Suppressor macrophage treated with lipopolysaccharide for 4 hours (primary cell): ENCODE measurements at regions not wholly inside any gene's neighbourhood (a gene's known extent, or its start where the extent isn't known, plus 50 kb on each side); places are given as distances from the start of the nearest gene placed in this dataset.
A peak's percentile ranks its signal among the peaks of the same experiment; 100 is the strongest.
"Not testable (repeated sequence)": the region's sequence is repeated elsewhere in the genome, so short reads cannot be mapped to it uniquely, and the experiment has no call there.

ENCODE experiments used
- DNase-seq: peaks from one replicate; pipeline ENCODE4 v3.0.0-alpha.2; 2020

DNA sequence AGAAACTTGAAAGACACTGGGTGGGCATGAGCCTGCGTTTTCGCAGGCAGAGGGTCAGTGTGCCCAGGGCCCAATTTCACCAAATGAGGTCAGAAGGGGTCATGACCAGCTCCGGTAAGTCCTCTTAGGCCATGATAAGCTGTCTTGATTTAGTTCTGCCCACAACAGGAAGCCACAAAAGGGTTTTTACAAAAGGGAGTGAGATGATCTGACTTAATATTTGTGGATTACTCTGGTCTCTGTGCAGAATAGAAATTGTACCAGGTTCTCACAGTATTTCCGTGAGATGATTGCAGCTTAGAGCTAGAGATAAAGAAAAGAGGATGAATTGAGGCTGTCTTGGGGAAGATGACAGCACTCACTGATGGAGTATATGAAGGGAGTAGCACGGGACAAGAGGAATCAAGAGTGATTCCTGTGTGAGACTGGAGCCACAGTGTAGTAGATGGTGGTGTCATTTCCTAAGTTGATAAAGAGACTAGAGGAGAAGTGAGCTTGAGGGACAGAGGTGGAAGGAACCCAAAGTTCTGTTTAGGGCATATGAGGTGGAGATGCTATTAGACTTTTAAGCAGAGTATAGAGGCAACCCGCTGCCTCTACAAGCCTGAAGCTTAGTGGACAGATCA lies 288.3 kb upstream of the AMIGO2 start:
- DNase-seq = no peak

DNA sequence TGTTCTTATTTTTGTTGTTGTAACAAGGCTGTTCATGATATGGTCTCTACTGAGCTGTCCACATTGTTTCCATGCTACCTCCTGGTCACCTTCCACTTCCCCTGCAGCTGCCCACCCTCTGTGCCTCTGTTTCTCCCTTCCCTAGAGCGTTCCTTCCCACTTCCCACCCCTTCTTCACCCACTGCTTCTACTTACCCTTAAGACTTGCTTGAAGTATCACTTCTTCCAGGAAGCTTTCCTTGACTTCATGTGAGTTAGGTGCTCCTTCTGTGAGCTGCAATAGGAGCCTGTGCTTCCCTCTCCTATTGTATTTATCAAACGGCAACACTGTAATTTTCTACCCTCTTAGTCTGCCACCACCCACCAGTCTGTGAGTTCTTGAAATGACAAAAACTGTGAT lies 286.8 kb upstream of the AMIGO2 start:
- DNase-seq = no peak

DNA sequence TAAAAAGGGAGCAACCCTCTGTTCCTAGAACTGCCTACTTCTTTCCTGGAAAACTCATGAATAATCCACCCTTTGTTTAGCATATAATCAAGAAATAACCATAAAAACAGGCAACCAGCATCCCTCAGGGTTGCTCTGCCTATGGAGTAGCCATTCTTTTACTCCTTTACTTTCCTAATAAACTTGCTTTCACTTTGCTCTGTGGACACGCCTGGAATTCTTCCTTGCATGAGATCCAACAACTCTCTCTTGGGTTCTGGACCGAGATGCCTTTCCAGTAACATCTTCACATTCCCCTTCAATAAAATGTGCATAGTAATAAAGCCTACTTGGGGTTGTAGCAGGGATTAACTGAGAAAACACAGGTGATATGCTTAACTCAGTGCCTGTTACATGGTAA lies 286.4 kb upstream of the AMIGO2 start:
- no peak for DNase-seq

DNA sequence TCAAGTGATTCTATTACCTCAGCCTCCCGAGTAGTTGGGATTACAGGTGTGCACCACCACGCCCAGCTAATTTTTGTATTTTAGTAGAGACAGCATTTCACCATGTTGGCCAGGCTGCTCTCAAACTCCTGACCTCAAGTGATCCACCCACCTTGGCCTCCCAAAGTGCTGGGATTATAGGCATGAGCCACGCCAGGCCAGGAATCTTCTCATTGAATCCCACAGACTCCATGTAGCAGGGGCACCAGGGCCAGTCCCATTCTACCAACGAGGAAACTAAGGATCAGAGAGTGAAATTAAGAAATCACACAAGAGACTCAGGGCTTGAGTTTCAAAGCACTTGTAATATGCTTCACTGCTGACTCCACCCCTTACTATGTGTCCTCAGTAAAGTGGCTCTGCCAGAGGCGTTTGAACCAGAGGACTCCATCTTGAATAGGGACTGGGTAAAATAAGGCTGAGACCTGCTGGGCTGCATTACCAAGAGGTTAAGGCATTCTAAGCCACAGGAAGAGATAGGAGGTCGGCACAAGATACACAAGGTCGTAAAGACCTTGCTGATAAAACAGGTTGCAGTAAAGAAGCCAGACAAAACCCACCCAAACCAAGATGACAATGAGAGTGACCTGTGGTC lies 285.8 kb upstream of the AMIGO2 start:
- DNase-seq = not testable (repeated sequence)

DNA sequence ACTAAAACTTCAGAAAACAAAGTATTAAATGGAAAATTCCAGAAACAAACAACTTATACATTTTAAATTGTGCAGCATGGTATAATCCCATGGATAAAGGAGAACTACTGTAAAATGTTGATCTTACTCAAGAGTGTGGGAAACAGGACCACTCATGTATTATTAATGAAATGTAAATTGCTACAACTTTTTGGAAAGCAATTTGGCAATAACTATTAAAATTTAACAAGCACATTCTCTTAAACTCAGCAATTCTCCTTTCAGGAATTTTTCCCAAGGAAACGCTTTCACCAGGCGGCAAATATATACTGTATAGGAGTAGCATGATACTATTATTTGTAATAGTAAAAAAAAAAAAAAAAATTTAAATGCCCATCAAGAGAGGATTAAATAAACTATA lies 284.5 kb upstream of the AMIGO2 start:
- no peak for DNase-seq

DNA sequence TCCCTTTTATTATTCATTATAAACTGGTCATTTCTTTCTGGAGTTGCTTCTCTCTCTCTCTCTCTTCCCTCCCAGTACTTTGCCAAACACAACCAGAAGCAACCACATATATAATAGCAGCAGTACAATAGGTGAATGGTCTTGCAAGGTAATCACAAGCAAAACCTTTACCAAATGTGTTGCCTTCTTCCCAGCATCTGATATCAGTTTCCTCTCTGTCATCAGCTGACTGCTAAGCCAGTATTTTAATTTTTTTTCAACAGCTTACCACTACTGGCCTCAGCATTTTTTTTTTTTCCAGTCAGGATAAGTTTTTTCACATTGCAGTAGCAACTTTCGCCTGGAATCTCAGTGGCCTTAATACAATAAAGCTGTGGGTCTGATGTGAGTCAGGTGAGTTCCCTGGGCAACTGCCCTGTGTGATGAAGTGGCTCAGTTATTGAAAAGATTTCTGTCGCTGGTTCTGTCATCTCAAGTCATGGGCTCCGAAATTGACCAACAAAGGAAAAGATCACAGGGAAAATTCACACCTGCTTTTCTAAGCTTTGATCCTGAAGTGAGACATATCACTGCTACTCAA lies 282.5 kb upstream of the AMIGO2 start:
- DNase-seq = no peak

DNA sequence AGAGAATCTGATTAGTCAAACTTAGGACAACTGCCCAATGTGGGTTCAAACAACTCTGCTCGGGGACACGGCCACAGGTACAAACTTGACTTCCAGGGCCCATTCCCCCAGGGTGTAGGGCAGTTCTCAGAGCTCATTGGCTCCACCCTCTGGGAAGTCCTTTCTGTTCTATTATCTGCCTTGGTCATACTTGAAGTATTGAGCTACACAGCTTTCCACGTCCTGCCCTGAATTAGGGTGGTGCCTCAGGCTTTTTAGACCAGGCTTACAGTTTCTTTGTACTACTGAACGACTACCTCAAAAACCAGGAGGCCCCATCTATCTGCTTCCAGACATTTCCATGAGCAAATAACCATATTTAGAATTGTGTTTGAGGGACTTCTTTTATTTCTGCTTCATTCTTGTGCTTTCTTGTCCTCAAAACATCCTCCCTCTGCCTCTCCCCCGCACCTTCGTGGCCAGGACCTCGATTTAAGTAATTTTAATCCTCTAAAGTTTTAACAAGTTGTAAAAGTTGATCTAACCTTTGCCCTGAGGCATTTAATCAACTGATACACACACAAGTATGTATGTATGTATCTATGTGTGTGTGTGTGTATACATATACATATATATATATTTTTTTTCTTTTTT lies 281.7 kb upstream of the AMIGO2 start:
- DNase-seq = peak; percentile 32

DNA sequence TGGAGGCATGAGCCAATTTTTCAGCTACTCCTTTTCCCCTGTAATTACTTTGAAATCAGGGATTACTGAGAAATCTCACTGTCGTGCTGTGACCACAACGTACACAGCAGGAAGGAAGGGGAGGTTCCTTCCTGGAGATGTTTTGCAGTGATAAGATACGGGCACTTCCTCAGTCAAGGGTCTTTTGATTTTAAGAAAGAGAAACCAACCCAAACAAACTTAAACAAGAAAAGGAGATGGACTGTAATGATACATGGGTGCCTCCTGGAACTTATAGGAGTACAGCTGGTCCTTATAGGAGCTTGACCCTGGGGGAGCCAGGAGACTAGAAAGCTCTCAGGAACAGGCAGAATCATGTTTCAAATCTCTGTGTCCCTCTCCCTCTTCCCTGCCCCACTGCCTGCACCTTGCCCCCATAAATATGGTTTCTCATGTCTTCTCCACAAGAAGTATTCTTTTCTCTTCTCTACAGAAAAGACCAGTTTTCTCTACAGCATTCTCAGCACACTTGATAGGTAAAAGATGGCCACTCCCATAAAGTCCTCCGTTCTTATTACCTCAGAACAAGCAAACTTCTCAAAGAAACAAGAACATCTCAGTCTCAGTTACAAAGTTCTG lies 281.1 kb upstream of the AMIGO2 start:
- DNase-seq = peak; percentile 38

DNA sequence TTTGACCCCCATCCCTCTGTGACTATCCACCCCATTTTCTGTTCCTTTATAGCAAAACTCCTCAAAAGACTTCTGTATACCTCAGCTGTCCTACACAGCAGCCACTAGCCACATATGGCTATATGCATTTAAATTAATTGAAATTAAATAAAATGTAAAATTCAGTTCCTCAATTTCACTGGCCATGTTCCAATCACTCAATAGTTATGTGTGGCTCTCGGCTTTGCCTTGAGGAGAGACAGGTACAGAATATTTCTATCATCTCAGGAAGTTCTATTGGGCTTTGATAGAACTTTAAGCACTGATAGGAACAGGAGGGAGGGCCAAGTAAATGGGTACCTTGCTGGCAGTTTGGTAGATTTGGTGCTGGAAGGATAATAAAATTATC lies 280.3 kb upstream of the AMIGO2 start:
- DNase-seq = no peak

DNA sequence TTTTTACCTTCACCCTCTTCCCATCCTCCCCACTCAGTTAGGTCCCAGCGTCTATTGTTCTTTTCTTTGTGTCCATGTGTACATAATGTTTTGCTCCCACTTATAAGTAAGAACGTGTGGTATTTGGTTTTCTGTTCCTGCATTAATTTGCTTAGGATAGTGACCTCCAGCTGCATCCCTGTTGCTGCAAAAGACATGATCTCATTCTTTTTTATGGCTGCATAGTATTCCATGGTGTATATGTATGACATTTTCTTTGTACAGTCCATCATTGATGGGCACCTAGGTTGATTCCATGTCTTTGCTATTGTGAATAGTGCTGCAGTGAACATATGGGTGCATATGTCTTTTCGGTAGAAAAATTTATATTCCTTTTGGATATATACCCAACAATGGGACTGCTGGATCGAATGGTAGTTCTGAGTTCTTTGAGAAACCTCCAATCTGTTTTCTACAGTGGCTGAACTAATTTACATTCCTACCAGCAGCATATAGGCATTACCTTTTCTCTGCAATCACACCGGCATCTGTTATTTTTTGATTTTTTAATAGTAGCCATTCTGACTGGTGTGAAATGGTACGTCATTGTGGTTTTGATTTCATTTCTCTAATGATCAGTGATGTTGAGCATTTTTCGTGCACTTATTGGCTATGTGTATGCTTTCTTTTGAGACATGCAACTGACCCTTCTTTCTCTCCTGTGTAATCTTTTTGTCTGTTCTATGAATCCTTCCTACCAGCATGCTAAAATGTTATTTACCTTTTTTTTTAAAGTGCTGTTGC lies 279.7 kb upstream of the AMIGO2 start:
- DNase-seq = no peak

DNA sequence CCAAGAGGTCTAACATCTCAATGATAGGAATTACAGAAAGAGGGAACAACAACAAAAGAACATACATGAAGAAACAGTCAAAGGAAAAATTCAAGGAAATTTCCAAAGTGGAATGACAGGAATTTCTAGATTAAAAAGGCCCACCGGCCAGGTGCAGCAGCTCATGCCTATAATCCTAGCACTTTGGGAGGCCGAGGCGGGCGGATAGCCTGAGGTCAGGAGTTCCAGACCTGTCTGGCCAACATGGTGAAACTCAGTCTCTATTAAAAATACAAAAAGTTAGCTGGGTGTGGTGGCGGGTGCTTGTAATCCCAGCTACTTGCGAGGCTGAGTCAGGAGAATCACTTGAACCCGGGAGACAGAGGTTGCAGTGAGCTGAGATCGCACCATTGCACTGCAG lies 277.2 kb upstream of the AMIGO2 start:
- not testable (repeated sequence) for DNase-seq

DNA sequence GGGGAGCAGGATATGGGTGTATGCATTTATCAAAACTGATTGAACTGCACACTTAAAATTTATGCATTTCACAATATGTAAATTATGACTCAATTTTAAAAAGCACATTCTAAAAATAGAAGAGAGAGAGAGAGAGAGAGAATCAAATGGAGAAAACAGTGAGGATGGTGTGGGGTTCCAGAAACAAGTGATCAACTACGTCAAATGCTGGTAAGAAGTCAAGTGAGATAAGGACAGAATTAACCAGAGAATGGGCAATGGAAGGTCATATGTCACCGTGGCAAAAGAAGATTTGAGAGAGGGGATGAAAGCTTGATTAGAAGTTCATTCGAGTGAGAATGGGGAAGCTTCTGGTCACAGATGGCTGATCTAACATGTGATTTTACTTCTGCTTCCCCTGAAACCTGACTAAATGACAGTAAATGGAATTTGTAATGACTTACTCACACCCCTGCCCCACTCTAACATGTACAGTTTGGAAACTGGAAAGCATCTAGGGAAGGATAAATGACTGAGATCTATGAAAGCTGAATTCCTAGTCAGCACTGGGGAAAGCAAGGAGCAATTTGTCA lies 276.5 kb upstream of the AMIGO2 start:
- peak; percentile 93 for DNase-seq

DNA sequence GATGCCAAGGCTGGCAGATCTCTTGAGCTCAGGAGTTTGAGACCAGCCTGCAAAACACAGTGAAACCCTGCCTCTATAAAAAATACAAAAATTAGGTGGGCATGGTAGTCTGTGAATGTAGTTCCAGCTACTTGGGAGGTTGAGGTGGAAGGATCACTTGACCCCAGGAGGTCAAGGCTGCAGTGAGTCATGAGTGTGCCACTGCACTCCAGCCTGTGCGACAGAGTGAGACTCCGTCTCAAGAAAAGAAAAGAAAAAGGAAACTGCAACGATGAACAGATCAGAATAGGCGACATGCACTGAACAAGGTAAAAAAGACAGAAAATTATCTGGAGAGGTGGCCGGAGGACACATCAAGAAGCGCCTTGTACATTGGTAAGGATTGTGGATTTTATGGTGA lies 273.7 kb upstream of the AMIGO2 start:
- DNase-seq = no peak

DNA sequence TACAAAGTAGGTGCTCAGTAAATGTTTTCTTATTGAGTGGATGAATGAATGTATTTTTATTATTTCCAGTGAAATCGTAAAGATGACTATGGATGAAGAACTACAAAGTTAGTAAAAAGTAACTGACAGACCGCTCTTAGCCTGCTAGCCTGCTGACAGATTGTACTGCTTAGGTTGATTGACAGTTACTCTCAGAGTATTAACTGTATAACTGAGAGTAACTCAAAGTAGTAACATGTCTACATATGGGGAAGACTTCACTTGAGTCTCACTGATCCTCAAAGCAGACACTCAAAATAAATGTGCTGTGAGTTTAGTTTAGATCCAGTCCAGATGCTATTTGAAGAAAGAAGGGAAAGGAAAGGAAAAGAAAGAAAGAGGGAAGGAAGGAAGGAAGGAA lies 272.3 kb upstream of the AMIGO2 start:
- no peak for DNase-seq

DNA sequence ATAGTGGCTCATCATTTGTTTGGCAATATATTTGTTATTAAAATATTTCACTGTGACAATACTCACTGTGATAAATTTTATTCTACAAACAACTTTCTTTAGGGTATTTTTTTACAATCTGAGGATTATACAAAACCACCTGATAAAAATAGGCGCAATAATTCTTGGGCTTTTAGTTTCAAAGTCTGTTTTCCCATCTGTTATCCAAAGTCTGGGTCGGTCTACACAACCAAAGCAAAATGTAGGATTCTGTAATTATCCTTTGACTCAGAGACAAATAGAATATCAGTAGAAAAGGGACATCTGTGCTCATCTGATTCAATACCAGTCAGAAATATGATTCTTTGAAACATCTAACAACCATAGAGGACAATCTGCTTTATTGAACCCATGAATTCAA lies 271.8 kb upstream of the AMIGO2 start:
- DNase-seq = no peak

DNA sequence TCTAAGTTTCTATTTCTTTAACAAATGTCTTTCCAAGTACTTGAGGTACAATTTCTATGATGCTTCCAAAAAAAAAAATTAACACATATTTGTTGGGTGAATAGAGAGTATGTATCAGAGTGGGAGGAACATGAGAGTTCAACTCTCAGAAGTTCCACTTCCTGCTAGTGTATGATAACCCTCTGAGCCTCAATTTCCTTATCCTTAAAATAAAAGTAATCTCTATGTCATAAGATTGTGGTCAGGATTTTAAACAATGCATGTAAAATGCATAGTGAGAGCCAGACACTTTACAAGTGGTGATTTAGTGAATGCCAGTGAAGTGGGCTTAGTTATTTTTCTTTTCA lies 270.3 kb upstream of the AMIGO2 start:
- peak; percentile 49 for DNase-seq

DNA sequence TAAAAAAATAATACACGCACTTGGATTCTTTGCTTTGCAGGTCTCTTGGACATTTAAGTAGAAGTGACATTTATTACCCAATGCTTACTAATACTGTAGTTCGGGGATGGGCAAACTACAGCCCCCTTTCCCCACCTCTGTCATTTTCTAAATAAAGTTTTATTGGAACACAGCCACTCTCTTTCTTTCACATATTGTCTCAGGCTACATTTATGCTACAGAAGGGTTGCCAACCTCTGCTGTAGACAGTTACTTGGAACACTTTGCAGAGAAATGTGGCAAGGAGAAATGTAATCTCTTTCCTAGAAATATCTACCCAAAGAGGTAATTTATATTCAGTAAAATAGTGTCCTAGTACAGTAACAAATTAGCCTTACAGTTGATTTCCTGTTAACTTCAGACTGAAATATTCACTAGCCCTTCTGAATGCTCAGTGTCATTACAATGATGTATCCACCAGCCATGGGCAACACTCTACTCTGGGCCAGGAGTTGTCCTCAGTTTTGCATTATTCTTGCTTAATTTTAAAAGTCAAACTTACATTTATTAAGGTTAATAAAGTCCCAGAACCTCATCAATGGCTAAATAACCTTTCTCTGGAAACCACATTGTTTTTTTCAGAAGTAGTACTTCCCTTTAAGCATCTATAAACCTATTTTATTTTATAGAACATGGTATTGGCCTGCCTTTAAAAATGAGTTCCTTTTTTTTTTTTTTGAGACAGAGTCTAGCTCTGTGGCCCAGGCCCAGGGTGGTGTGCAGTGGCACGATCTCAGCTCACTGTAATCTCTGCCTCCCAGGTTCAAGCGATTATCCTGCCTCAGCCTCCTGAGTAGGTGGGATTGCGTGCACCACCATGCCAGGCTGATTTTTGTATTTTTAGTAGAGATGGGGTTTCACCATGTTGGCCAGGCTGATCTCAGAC lies 269.6 kb upstream of the AMIGO2 start:
- DNase-seq = no peak

DNA sequence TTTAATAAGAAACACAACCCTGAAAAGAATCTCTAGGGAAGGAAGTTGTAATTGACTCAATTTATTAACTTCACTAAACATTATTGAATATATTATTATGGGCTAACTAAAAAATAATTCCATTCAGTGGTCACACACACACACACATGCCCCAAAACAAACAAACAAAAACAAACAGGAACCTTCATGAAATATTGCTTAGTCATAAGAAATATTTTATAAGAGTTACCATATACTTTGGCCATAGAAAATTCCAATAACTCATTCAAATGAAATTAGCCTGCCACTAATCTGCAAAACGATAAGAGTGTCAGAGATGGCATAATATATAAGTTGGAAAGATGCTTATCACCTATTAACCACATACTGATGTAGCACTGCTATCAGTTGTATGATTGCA lies 268.4 kb upstream of the AMIGO2 start:
- no peak for DNase-seq

DNA sequence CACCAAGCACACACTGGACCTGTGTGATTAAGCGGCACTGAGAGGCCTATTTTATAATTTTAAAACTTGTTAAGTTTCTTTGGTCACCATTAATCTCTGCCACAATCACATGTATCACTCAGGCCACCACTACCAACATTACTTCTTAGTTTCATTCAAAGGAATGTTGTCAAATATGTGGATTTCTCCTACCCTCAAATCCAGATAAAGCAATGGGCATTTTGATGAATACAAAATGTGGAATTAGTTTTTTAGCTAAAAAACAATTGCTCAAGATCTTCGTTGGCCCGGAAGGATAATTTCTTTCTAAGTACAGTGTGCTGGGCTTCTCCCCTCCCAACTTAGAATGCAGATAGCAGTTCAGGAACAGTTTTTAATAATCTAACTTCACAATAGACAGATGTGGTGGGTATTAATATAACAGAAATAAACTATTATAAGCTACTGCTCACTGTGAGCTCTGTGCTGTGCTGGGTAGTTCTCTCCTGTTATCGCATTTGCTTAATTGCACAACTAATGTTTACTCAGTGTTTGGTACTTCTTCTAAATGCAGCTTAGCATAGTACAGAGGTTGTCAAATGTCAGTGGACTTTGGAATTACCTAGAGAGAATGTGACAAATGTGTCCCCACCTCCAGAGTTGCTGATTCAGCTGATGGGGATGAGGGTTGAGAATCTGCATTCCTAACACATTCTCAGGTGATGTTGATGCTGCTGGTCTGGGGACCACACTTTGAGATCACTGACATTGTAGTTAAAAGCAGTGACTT lies 266.7 kb upstream of the AMIGO2 start:
- DNase-seq = no peak

DNA sequence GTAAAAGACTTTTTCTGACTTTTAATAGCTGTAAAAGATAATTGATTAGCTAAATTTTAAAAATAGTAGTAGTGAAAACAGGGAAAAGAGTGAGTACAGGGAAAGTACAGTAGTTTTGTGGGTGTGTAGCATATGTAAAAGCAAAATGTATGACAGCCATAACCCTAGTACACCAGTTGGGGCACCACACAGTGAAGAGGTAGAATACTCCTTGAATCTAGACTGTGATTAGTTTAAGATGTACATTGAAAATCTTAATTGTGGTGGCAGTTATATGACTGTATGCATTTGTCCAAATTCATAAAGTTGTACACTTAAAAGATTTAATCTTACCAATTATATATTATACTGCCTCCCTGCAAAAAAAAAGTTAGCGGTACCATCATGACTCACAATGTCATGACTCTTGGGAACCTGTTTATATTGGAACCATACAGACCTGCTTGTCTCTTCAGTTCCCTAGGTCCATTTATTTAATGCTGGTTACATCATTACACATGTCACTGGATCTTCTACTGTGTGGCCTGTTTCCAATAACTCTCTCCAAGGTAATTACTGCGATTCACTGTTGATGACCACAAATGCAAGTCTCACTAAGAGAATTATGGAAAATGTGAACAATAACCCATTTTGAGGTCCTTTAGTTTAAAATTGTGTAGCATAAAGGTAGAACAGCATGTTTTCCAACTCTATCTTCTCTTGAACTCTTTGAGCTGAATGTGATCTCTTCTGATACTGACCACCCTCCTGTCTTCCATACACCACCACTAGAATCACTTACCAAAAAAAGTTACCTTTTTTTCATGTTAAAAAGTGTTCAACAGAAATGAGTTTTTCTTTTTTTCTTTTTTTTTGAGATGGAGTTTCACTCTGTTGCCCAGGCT lies 264.2 kb upstream of the AMIGO2 start:
- DNase-seq = no peak
